ENCODE measurements at regions not wholly inside any gene's neighbourhood (a gene's known extent, or its start where the extent isn't known, plus 50 kb on each side); places are given as distances from the start of the nearest gene placed in this dataset.
"Not testable (repeated sequence)": the region's sequence is repeated elsewhere in the genome, so short reads cannot be mapped to it uniquely, and the experiment has no call there.

GRCh38 chr3:46797486-46797885, 65.8 kb downstream of the MYL3 start:
- H3K27ac Mint-ChIP-seq: no peak overlapping the region
- no peak for ATAC-seq (replicated peaks in 1 of 2)
- no peak overlapping the region for H3K4me3 Mint-ChIP-seq
- no peaks in the 10 kb centered on the region for H3K4me1 Mint-ChIP-seq (ENCODE audit: low read depth)
- DNase-seq: no peak
- H3K9me3 Mint-ChIP-seq: peaks cover 3% of the 10 kb centered on the region in 2 donors
- peaks cover 59% of the 10 kb centered on the region for H3K27me3 Mint-ChIP-seq (ENCODE audit: low read depth)
- no peaks in the 10 kb centered on the region for H3K36me3 Mint-ChIP-seq (ENCODE audit: insufficient read depth in 2 of 2)

DNA sequence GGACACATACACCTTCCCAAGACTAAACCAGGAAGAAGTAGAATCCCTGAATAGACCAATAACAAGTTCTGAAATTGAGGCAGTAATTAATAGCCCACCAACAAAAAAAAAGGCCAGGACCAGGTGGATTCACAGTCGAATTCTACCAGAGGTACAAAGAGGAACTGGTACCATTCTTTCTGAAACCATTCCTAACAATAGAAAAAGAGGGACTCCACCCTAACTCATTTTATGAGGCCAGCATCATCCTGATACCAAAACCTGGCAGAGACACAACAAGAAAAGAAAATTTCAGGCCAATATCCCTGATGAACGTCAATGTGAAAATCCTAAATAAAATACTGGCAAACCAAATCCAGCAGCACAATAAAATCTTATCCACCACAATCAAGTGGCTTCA, 69.9 kb downstream of the MYL3 start:
- not testable (repeated sequence) for H3K4me3 Mint-ChIP-seq; H3K4me1 Mint-ChIP-seq (ENCODE audit: low read depth); H3K27ac Mint-ChIP-seq; DNase-seq; H3K36me3 Mint-ChIP-seq (ENCODE audit: insufficient read depth in 2 of 2); H3K9me3 Mint-ChIP-seq; ATAC-seq (replicated peaks in 1 of 2)
- H3K27me3 Mint-ChIP-seq (ENCODE audit: low read depth): peaks cover 64% of the 10 kb centered on the region

DNA sequence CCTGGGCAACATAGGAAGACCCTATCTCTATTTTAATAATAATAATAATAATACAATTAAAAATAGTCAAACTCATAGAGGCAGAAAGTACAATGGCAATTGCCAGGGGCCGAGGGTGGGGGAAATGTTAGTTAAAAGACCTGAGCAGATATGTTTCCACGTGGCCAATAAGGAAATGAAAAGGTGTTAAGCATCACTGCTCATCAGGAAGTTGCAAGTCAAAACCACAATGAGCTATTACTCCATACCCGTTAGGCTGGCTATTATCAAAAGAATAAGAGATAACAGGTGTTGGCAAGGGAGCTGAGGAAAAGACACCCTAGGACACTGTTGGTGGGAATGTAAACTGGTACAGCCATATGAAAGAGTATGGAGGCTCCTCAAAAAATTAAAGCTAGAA, 60.4 kb upstream of the PRSS50 start:
- Mint-ChIP-seq H3K4me3 (no peak overlapping the region), H3K36me3 (ENCODE audit: insufficient read depth in 2 of 2) (peaks cover 3 to 6% of the 10 kb centered on the region in 2 donors)

GRCh38 chr3:46772498-46772897, 54.8 kb upstream of the PRSS50 start:
- Mint-ChIP-seq H3K27me3 (ENCODE audit: low read depth) (peaks cover 14% of the 10 kb centered on the region), H3K36me3 (ENCODE audit: insufficient read depth in 2 of 2) (peaks cover 3 to 15% of the 10 kb centered on the region in 2 donors), H3K9me3 (peaks cover 5 to 10% of the 10 kb centered on the region in 2 donors)
- H3K4me3 Mint-ChIP-seq; ATAC-seq (replicated peaks in 1 of 2); H3K4me1 Mint-ChIP-seq (ENCODE audit: low read depth); DNase-seq; H3K27ac Mint-ChIP-seq: not testable (repeated sequence)

More for the DNA sequence above, 60.4 kb upstream of the PRSS50 start:
- DNase-seq: no peak
- H3K27me3 Mint-ChIP-seq (ENCODE audit: low read depth): peaks cover 5% of the 10 kb centered on the region
- H3K9me3 Mint-ChIP-seq: peaks cover 3 to 4% of the 10 kb centered on the region in 2 donors
- ATAC-seq (replicated peaks in 1 of 2): no peak
- no peaks in the 10 kb centered on the region for H3K4me1 Mint-ChIP-seq (ENCODE audit: low read depth)
- no peak overlapping the region for H3K27ac Mint-ChIP-seq

DNA sequence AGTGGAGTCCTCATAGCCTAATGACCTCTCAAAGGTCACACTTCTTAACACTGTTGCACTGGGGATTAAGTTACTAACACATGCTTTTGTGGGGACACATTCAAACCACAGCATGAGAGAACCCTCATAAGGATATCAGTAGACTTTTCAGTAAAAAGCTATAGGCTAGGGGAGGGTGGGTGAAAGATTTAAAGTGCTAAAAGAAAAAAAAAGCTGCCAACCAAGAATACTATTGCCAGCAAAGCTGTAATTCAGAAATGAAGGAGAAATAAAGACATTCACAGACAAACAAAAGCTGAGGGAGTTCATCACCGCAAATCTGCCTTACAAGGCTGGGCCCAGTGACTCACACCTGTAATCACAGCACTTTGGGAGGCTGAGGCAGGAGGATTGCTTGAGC, 50.4 kb upstream of the PRSS50 start:
- H3K27ac Mint-ChIP-seq: no peak overlapping the region
- no peak overlapping the region for H3K4me3 Mint-ChIP-seq
- H3K36me3 Mint-ChIP-seq (ENCODE audit: insufficient read depth in 2 of 2): peaks cover 1 to 22% of the 10 kb centered on the region in 2 donors
- H3K27me3 Mint-ChIP-seq (ENCODE audit: low read depth): peaks cover 12% of the 10 kb centered on the region
- DNase-seq: no peak
- peaks cover 2 to 15% of the 10 kb centered on the region in 2 donors for H3K9me3 Mint-ChIP-seq
- no peak for ATAC-seq (replicated peaks in 1 of 2)
- no peaks in the 10 kb centered on the region for H3K4me1 Mint-ChIP-seq (ENCODE audit: low read depth)

Measured in activated T-cell treated with anti-CD3 and anti-CD28 coated beads, Interleukin-2, amount 50 U/mL, for 72 hours (primary cell).